HCT116 (cell line): ENCODE measurements at regions not wholly inside any gene's neighbourhood (a gene's known extent, or its start where the extent isn't known, plus 50 kb on each side); places are given as distances from the start of the nearest gene placed in this dataset.

Source experiments
- ATAC-seq: fragments of 200-7000 bp; cut with Tn5 transposase; 2 replicates; pipeline ENCODE4 v1.9.1; 2020; ENCODE audit warnings: mild to moderate bottlenecking, moderate library complexity
- BruUV-seq: library from RNA; stranded (reverse); fragments of 400-500 nt; replicated peaks from 2 replicates; lab custom pipeline; 2021; lab: Mats Ljungman, UMichigan
- CTCF ChIA-PET: fragments of 300-600 bp; sonication (Branson Sonifier 250); formaldehyde crosslinking; loops from one replicate; lab custom pipeline; 2021; ENCODE audit warnings: antibody characterized with exemption; lab: Charles Lee
- POLR2A ChIA-PET: fragments of 300-600, 350-600 bp; sonication (Branson Sonifier 250); formaldehyde crosslinking; loops from one replicate; lab custom pipeline; 2021; ENCODE audit warnings: antibody characterized with exemption; lab: Charles Lee
- RAD21 ChIA-PET, 2 experiments: fragments of 300-600 bp; sonication (Branson Sonifier 250); formaldehyde crosslinking; loops; one replicate each; lab custom pipeline; 2023; ENCODE audit warnings: low total read pairs in 2 of 2; ENCODE audit not compliant: uncharacterized antibody in 2 of 2, unreplicated experiment in 2 of 2, low non-redundant PET in 1 of 2; lab: Charles Lee
- DNase-seq: peaks from one replicate; pipeline ENCODE4 v3.0.0-alpha.2; 2010; ENCODE audit warnings: low read depth, low spot score
- H2AFZ ChIP-seq: fragments of 200-600 bp; shearing (Covaris generic), sonication (generic); 2 replicates; pipeline ENCODE4 v1.6.1; 2017; ENCODE audit warnings: low read depth, mixed run types, mixed read lengths, antibody characterized with exemption, low read length; ENCODE audit not compliant: poor library complexity, severe bottlenecking
- H3K27ac ChIP-seq: 2 replicates; pipeline ENCODE4 v1.5.1; 2012; ENCODE audit warnings: low read depth, low read length
- H3K27me3 ChIP-seq: fragments of 200-600 bp; sonication (generic); 2 replicates; pipeline ENCODE4 v1.6.1; 2016; ENCODE audit warnings: mixed run types, low read length, mixed read lengths; ENCODE audit not compliant: insufficient read depth
- H3K36me3 ChIP-seq, 2 experiments: fragments of 200-500 bp in 1 of 2; fragments of 200-600 bp in 1 of 2; sonication (Bioruptor generic) in 1 of 2; sonication (generic) in 1 of 2; 2 replicates each; pipeline versions ENCODE4 v1.5.1 to v1.6.1; 2014 to 2016; ENCODE audit warnings: low read length in 2 of 2, inconsistent platforms in 1 of 2, mixed read lengths in 1 of 2, mixed run types in 1 of 2; ENCODE audit not compliant: insufficient read depth in 2 of 2, control insufficient read depth in 1 of 2
- H3K4me1 ChIP-seq, 2 experiments: fragments of 200-600 bp in 1 of 2; sonication (generic) in 1 of 2; 2 replicates each; pipeline versions ENCODE4 v1.5.1 to v1.6.1; 2012 to 2017; ENCODE audit warnings: low read length in 2 of 2, inconsistent platforms in 1 of 2, mild to moderate bottlenecking in 1 of 2, mixed read lengths in 1 of 2, mixed run types in 1 of 2, moderate library complexity in 1 of 2; ENCODE audit not compliant: insufficient read depth in 2 of 2, control insufficient read depth in 1 of 2
- H3K4me2 ChIP-seq: fragments of 200-600 bp; sonication (generic); 2 replicates; pipeline ENCODE4 v1.6.1; 2017; ENCODE audit warnings: mixed run types, low read length, mixed read lengths
- H3K4me3 ChIP-seq, 2 experiments: fragments of 200-600 bp in 1 of 2; sonication (generic) in 1 of 2; replicated peaks in 1 of 2; 2 replicates each; pipeline ENCODE4 v1.5.1; 2011 to 2016; ENCODE audit warnings: low read length in 2 of 2, control low read depth in 1 of 2, low read depth in 1 of 2, mild to moderate bottlenecking in 1 of 2, mixed read lengths in 1 of 2, mixed run types in 1 of 2
- H3K79me2 ChIP-seq: fragments of 200-600 bp; sonication (generic); 2 replicates; pipeline ENCODE4 v1.6.1; 2017; ENCODE audit warnings: mild to moderate bottlenecking, mixed run types, low read length, moderate library complexity, mixed read lengths; ENCODE audit not compliant: insufficient read depth
- H3K9ac ChIP-seq: fragments of 200-600 bp; sonication (generic); 2 replicates; pipeline ENCODE4 v1.6.1; 2016; ENCODE audit warnings: low read length, mixed read lengths
- H3K9me2 ChIP-seq: fragments of 200-600 bp; sonication (generic), shearing (Covaris generic); 2 replicates; pipeline ENCODE4 v1.6.1; 2017; ENCODE audit warnings: mixed run types, mild to moderate bottlenecking, moderate library complexity; ENCODE audit not compliant: insufficient read depth
- H3K9me3 ChIP-seq, 2 experiments: fragments of 200-500 bp in 1 of 2; fragments of 200-600 bp in 1 of 2; sonication (Bioruptor generic) in 1 of 2; sonication (generic) in 1 of 2; 2 replicates each; pipeline ENCODE4 v1.6.1; 2014 to 2017; ENCODE audit warnings: low read length in 2 of 2, mixed read lengths in 2 of 2, inconsistent platforms in 1 of 2, low read depth in 1 of 2, mild to moderate bottlenecking in 1 of 2, mixed run types in 1 of 2, moderate library complexity in 1 of 2; ENCODE audit not compliant: control insufficient read depth in 1 of 2, insufficient read depth in 1 of 2
- H4K20me1 ChIP-seq: fragments of 200-600 bp; sonication (generic), shearing (Covaris generic); 2 replicates; pipeline ENCODE4 v1.6.1; 2017; ENCODE audit warnings: mixed run types, mild to moderate bottlenecking, moderate library complexity; ENCODE audit not compliant: insufficient read depth
- CBX3 ChIP-seq: IDR thresholded peaks from 2 replicates; pipeline ENCODE4 v1.6.1; 2012; ENCODE audit warnings: low read depth
- FOSL1 ChIP-seq: IDR thresholded peaks from 2 replicates; pipeline ENCODE4 v1.6.1; 2012; ENCODE audit warnings: low read depth
- TCF7L2 ChIP-seq: IDR thresholded peaks from 2 replicates; pipeline ENCODE4 v1.7.0; 2011; ENCODE audit warnings: borderline replicate concordance, inconsistent platforms; ENCODE audit not compliant: insufficient read depth, insufficient read length; ENCODE audit errors: extremely low read depth
- YY1 ChIP-seq: IDR thresholded peaks from 2 replicates; pipeline ENCODE4 v1.6.1; 2011; ENCODE audit warnings: low read length, low read depth, moderate library complexity, mild to moderate bottlenecking; ENCODE audit not compliant: insufficient replicate concordance; ENCODE audit errors: extremely low read depth
- ZBTB33 ChIP-seq: IDR thresholded peaks from 2 replicates; pipeline ENCODE4 v1.6.1; 2011; ENCODE audit warnings: mild to moderate bottlenecking, low read length, moderate library complexity; ENCODE audit not compliant: insufficient replicate concordance; ENCODE audit errors: extremely low read depth
- intact Hi-C: fragments of 100-400 bp; cut with micrococcal nuclease; formaldehyde crosslinking; loops from 2 replicates; pipeline ENCODE4 v1.10.0; 2022
- TF ChIP-seq, protein P1 (sequence below): IDR thresholded peaks from 2 replicates; pipeline ENCODE4 v1.6.1; 2012

DNA sequence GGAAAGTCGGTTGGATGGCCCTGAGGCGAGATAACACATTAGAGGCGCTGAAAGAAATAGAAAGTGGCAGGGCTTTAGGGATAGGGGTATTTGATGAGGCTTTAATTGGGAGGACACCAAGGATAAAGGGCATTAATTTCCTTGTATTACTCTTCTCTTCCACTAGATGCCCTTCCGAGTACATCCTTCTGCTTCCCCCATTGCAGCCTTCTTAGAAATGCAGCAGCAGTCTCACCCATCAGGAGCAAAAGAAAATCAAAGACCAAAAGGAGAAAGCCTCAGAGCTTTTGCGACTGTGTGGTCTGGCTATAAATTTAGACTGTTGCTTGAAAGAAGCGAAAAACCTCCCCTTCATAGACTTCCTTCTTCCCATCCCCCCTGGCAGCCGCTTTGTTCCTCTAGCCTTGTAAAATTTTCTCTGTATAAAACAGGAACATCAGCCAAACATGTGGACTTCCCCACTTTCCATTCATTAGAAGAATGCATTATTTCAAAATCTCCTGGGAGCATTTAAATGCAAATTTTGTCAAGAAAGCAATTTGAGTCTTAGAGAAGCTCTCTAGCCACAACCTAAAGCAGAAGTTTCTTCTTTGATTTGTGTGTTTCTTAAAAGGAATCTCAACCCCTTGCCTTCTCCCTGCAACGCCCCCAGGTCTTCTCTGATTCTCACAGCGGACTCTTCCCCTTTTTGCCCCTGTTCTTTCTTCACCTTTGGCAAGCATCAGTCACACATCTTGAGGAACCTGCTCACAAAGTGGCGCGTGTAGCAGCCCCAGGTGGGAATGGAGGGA is 76.6 kb downstream of the NDUFS5 start (continued):
- peak; percentile 15 for TF ChIP-seq YY1

DNA sequence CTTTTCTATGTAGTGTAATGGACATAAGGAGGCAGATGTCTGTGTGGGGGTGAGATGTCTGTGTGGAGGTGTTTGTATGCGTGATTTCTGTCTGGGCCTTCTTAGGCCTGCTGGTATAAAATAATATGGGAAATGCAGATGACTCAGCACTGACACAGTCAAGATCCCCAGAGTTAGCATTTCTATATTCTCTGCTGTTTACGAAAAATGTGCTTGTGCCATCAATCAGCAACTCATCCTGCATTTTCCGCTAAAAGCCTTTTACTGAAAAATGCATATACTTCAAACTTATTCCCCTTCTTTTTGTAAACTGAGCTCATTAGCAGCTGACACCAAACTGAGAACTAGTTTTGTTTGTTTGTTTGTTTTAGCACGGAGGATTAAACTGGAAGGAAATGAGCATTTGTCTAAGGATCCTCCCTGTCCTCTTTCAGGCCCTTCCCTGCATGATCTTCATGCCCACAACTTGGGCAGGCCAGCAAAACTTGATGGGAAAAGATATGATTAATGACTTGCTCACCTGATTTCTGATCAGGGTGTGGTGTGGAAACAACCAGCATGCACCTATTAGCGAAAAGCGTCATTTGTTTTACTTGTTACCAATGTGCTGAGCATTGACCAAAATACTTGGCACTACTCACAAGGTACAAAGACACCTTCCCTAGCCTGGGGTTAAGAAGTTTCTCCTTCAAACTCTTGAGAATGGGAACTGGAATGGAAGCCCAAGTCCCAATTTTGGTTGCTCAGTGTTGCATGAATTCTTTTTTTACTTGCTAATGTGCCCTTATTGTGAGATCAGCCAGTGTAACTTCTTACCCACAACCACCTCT is 77.4 kb downstream of the NDUFS5 start:
- DNase-seq = no peak
- Histone ChIP-seq H3K27ac (no peak overlapping the region), H2AFZ (no peak overlapping the region), H3K9me3 (no peaks in the 10 kb centered on the region), H3K36me3 (no peaks in the 10 kb centered on the region), H3K9ac (peak overlapping the region; percentile 5; the same call in 1 of the 2 replicates), H3K79me2 (peaks cover 26% of the 10 kb centered on the region), H3K4me3 (no peak overlapping the region), H3K4me1 (peaks cover 30 to 51% of the 10 kb centered on the region in 2 experiments; a peak in 3 of 4 replicates), H4K20me1 (0 out of 2 replicates have a peak, but pooled peaks cover 6% of the 10 kb centered on the region), H3K4me2 (peak overlapping the region; percentile 87), H3K9me2 (no peaks in the 10 kb centered on the region), H3K27me3 (no peaks in the 10 kb centered on the region)
- RAD21 ChIA-PET = interaction anchor here (0.6 to 1.4 kb wide), 4 partner anchors 88 to 175 kb away, joined by 3 read pairs; no protein-coding TSS in a partner anchor
- no TSS peak for BruUV-seq
- POLR2A ChIA-PET = no interaction called here
- intact Hi-C loops = loop anchor here (2.0 to 5.0 kb wide), 4 partner anchors 79 to 619 kb away; no protein-coding TSS in a partner anchor
- CTCF ChIA-PET = interaction anchor here (0.7 to 1.4 kb wide), 4 partner anchors 88 to 435 kb away, joined by 3 to 8 read pairs (median 4); no protein-coding TSS in a partner anchor
- ATAC-seq = no peak
- TF ChIP-seq TCF7L2 (no peak), CBX3 (no peak), ZBTB33 (no peak), FOSL1 (0 out of 2 replicates have a peak, but pooled peaks have one; percentile 32)
- TF ChIP-seq, protein P1, sequence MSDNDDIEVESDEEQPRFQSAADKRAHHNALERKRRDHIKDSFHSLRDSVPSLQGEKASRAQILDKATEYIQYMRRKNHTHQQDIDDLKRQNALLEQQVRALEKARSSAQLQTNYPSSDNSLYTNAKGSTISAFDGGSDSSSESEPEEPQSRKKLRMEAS = peak; percentile 21; the same call in 1 of the 2 replicates
